ENCODE measurements at regions not wholly inside any gene's neighbourhood (a gene's known extent, or its start where the extent isn't known, plus 50 kb on each side); places are given as distances from the start of the nearest gene placed in this dataset.

- ChIA-PET CTCF (no interaction called here), POLR2A (no interaction called here)
- H3K36me3 Mint-ChIP-seq, result no peaks in the 10 kb centered on the region
- intact Hi-C loops (cut with micrococcal nuclease), result no loop called here
- no peak for DNase-seq
- H3K4me1 Mint-ChIP-seq (ENCODE audit: low read depth), result no peaks in the 10 kb centered on the region
- H3K4me3 Mint-ChIP-seq, result no peak overlapping the region
- H3K9me3 Mint-ChIP-seq, result peaks cover 4% of the 10 kb centered on the region
- no peaks in the 10 kb centered on the region for H3K27me3 Mint-ChIP-seq
- no peak overlapping the region for H3K27ac Mint-ChIP-seq
These were observed 532.3 kb upstream of the ZNF608 start for GRCh38 chr5:125278711-125279110.

GRCh38 chr5:125281667-125282066, 535.2 kb upstream of the ZNF608 start:
- intact Hi-C loops (cut with micrococcal nuclease), result no loop called here
- H3K4me1 Mint-ChIP-seq (ENCODE audit: low read depth), result no peaks in the 10 kb centered on the region
- H3K27me3 Mint-ChIP-seq, result no peaks in the 10 kb centered on the region
- H3K9me3 Mint-ChIP-seq, result peaks cover 7% of the 10 kb centered on the region
- POLR2A ChIA-PET, result no interaction called here
- H3K27ac Mint-ChIP-seq, result no peak overlapping the region
- no peak for DNase-seq
- CTCF ChIA-PET, result no interaction called here
- no peaks in the 10 kb centered on the region for H3K36me3 Mint-ChIP-seq
- H3K4me3 Mint-ChIP-seq, result no peak overlapping the region

- POLR2A ChIA-PET, result no interaction called here
- Mint-ChIP-seq H3K4me1 (ENCODE audit: low read depth) (no peaks in the 10 kb centered on the region), H3K27me3 (no peaks in the 10 kb centered on the region), H3K36me3 (no peaks in the 10 kb centered on the region), H3K9me3 (peaks cover 3% of the 10 kb centered on the region), H3K4me3 (no peak overlapping the region), H3K27ac (no peak overlapping the region)
- DNase-seq, result no peak
- CTCF ChIA-PET, result no interaction called here
- intact Hi-C loops (cut with micrococcal nuclease), result no loop called here
These were observed 536.9 kb upstream of the ZNF608 start for GRCh38 chr5:125283372-125283771.

GRCh38 chr5:125286271-125286670, 539.8 kb upstream of the ZNF608 start:
- intact Hi-C loops (cut with micrococcal nuclease), result no loop called here
- no peaks in the 10 kb centered on the region for H3K4me1 Mint-ChIP-seq (ENCODE audit: low read depth)

GRCh38 chr5:125289606-125290005, 543.2 kb upstream of the ZNF608 start:
- intact Hi-C loops (cut with micrococcal nuclease), result no loop called here
- H3K36me3 Mint-ChIP-seq, result no peaks in the 10 kb centered on the region
- POLR2A ChIA-PET, result no interaction called here

More at GRCh38 chr5:125286271-125286670, 539.8 kb upstream of the ZNF608 start:
- no peak for DNase-seq
- ChIA-PET POLR2A (no interaction called here), CTCF (no interaction called here)
- Mint-ChIP-seq H3K4me3 (no peak overlapping the region), H3K27me3 (no peaks in the 10 kb centered on the region), H3K27ac (no peak overlapping the region), H3K36me3 (no peaks in the 10 kb centered on the region), H3K9me3 (peaks cover 3% of the 10 kb centered on the region)

GRCh38 chr5:125290935-125291334, 544.5 kb upstream of the ZNF608 start:
- no peaks in the 10 kb centered on the region for H3K27me3 Mint-ChIP-seq
- H3K36me3 Mint-ChIP-seq, result no peaks in the 10 kb centered on the region
- ChIA-PET CTCF (no interaction called here), POLR2A (no interaction called here)
- H3K4me1 Mint-ChIP-seq (ENCODE audit: low read depth), result no peaks in the 10 kb centered on the region
- no peak overlapping the region for H3K4me3 Mint-ChIP-seq
- intact Hi-C loops (cut with micrococcal nuclease), result no loop called here
- H3K27ac Mint-ChIP-seq, result no peak overlapping the region
- DNase-seq, result no peak
- H3K9me3 Mint-ChIP-seq, result peaks cover 2% of the 10 kb centered on the region

More at GRCh38 chr5:125289606-125290005, 543.2 kb upstream of the ZNF608 start:
- H3K4me3 Mint-ChIP-seq, result no peak overlapping the region
- no peaks in the 10 kb centered on the region for H3K27me3 Mint-ChIP-seq
- no peak for DNase-seq
- no peaks in the 10 kb centered on the region for H3K4me1 Mint-ChIP-seq (ENCODE audit: low read depth)
- H3K9me3 Mint-ChIP-seq, result peaks cover 5% of the 10 kb centered on the region
- CTCF ChIA-PET, result no interaction called here
- no peak overlapping the region for H3K27ac Mint-ChIP-seq

- no peaks in the 10 kb centered on the region for H3K4me1 Mint-ChIP-seq (ENCODE audit: low read depth)
- no peaks in the 10 kb centered on the region for H3K27me3 Mint-ChIP-seq
- no peak overlapping the region for H3K4me3 Mint-ChIP-seq
- ChIA-PET POLR2A (no interaction called here), CTCF (no interaction called here)
- H3K27ac Mint-ChIP-seq, result no peak overlapping the region
- DNase-seq, result no peak
- intact Hi-C loops (cut with micrococcal nuclease), result no loop called here
- peaks cover 2% of the 10 kb centered on the region for H3K9me3 Mint-ChIP-seq
- H3K36me3 Mint-ChIP-seq, result no peaks in the 10 kb centered on the region
These were observed 545.0 kb upstream of the ZNF608 start for GRCh38 chr5:125291447-125291846.

GRCh38 chr5:125293223-125293622, 546.8 kb upstream of the ZNF608 start:
- Mint-ChIP-seq H3K27ac (no peak overlapping the region), H3K4me3 (no peak overlapping the region), H3K9me3 (peaks cover 2% of the 10 kb centered on the region), H3K27me3 (no peaks in the 10 kb centered on the region), H3K4me1 (ENCODE audit: low read depth) (no peaks in the 10 kb centered on the region), H3K36me3 (no peaks in the 10 kb centered on the region)
- intact Hi-C loops (cut with micrococcal nuclease), result no loop called here
- ChIA-PET CTCF (no interaction called here), POLR2A (no interaction called here)
- DNase-seq, result no peak

GRCh38 chr5:125293726-125294125, 547.3 kb upstream of the ZNF608 start:
- Mint-ChIP-seq H3K4me3 (no peak overlapping the region), H3K36me3 (no peaks in the 10 kb centered on the region), H3K4me1 (ENCODE audit: low read depth) (no peaks in the 10 kb centered on the region), H3K27ac (no peak overlapping the region), H3K9me3 (peaks cover 2% of the 10 kb centered on the region), H3K27me3 (no peaks in the 10 kb centered on the region)
- DNase-seq, result no peak
- intact Hi-C loops (cut with micrococcal nuclease), result no loop called here
- POLR2A ChIA-PET, result no interaction called here
- CTCF ChIA-PET, result no interaction called here

GRCh38 chr5:125294844-125295243, 548.4 kb upstream of the ZNF608 start:
- intact Hi-C loops (cut with micrococcal nuclease), result no loop called here
- H3K36me3 Mint-ChIP-seq, result no peaks in the 10 kb centered on the region

GRCh38 chr5:125295405-125295872, 549.0 kb upstream of the ZNF608 start:
- Mint-ChIP-seq H3K4me1 (ENCODE audit: low read depth) (no peaks in the 10 kb centered on the region), H3K4me3 (no peak overlapping the region), H3K27me3 (no peaks in the 10 kb centered on the region), H3K36me3 (no peaks in the 10 kb centered on the region), H3K9me3 (peaks cover 2% of the 10 kb centered on the region), H3K27ac (no peak overlapping the region)
- ChIA-PET CTCF (no interaction called here), POLR2A (no interaction called here)
- intact Hi-C loops (cut with micrococcal nuclease), result no loop called here
- no peak for DNase-seq

More at GRCh38 chr5:125294844-125295243, 548.4 kb upstream of the ZNF608 start:
- POLR2A ChIA-PET, result no interaction called here
- H3K4me3 Mint-ChIP-seq, result no peak overlapping the region
- H3K9me3 Mint-ChIP-seq, result peaks cover 2% of the 10 kb centered on the region
- no peak for DNase-seq
- CTCF ChIA-PET, result no interaction called here
- H3K27ac Mint-ChIP-seq, result no peak overlapping the region
- H3K4me1 Mint-ChIP-seq (ENCODE audit: low read depth), result no peaks in the 10 kb centered on the region
- H3K27me3 Mint-ChIP-seq, result no peaks in the 10 kb centered on the region

GRCh38 chr5:125298258-125298657, 551.8 kb upstream of the ZNF608 start:
- Mint-ChIP-seq H3K4me1 (ENCODE audit: low read depth) (no peaks in the 10 kb centered on the region), H3K36me3 (no peaks in the 10 kb centered on the region), H3K4me3 (no peak overlapping the region), H3K9me3 (no peaks in the 10 kb centered on the region), H3K27ac (no peak overlapping the region), H3K27me3 (no peaks in the 10 kb centered on the region)
- POLR2A ChIA-PET, result no interaction called here
- intact Hi-C loops (cut with micrococcal nuclease), result no loop called here
- no peak for DNase-seq
- CTCF ChIA-PET, result no interaction called here

GRCh38 chr5:125298746-125299379, 552.4 kb upstream of the ZNF608 start:
- no peaks in the 10 kb centered on the region for H3K36me3 Mint-ChIP-seq
- H3K4me3 Mint-ChIP-seq, result no peak overlapping the region
- peaks cover 2% of the 10 kb centered on the region for H3K9me3 Mint-ChIP-seq
- H3K27me3 Mint-ChIP-seq, result no peaks in the 10 kb centered on the region
- DNase-seq, result no peak
- intact Hi-C loops (cut with micrococcal nuclease), result no loop called here
- H3K4me1 Mint-ChIP-seq (ENCODE audit: low read depth), result no peaks in the 10 kb centered on the region
- POLR2A ChIA-PET, result no interaction called here
- no peak overlapping the region for H3K27ac Mint-ChIP-seq
- CTCF ChIA-PET, result no interaction called here

Data from activated CD4-positive, alpha-beta memory T cell treated with anti-CD3 and anti-CD28 coated beads for 36 hours (primary cell).